ENCODE measurements at regions not wholly inside any gene's neighbourhood (a gene's known extent, or its start where the extent isn't known, plus 50 kb on each side); places are given as distances from the start of the nearest gene placed in this dataset.

DNA sequence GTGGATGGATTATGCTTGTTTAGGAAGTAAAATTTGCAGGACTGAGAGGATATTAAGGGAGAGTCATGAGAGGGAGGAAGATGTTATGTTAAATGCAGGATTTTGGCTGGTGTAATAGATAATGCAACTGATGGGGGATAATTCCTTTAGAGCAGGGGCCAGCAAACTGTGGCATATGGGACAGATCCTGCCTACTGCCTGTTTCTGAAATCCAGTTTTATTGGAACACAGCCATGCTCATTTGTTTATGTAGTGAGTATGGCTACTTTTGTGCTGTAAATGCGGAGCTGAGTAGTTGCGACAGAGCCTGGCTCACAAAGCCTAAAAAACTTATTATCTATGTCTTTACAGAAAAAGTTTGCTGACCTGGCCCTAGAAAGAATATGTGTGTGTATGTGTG is 66.6 kb upstream of the MPPED2 start:
- ChIA-PET POLR2A (no interaction called here), CTCF (no interaction called here)

DNA sequence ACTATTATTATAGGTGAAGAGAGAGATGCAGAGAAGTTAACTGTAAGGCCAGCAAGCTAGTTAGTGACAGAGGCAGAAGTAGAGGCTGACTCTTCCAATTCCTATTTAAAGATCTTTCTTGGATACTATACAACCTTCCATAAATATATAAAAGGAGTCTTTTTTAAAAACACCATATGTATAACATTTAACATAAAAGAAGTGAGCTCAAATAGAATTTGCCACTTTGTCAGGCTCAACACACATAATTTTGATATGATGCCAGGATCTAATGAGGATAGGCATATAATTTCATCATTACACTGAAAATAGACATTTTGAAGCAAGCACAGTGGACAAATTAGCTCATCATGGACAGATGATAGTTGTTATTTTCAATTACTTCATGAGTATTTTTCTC is 64.1 kb upstream of the MPPED2 start:
- ChIA-PET CTCF (no interaction called here), POLR2A (no interaction called here)

Measured in activated CD8-positive, alpha-beta memory T cell treated with anti-CD3 and anti-CD28 coated beads for 36 hours (primary cell).